ENCODE measurements at regions not wholly inside any gene's neighbourhood (a gene's known extent, or its start where the extent isn't known, plus 50 kb on each side); places are given as distances from the start of the nearest gene placed in this dataset.

DNA sequence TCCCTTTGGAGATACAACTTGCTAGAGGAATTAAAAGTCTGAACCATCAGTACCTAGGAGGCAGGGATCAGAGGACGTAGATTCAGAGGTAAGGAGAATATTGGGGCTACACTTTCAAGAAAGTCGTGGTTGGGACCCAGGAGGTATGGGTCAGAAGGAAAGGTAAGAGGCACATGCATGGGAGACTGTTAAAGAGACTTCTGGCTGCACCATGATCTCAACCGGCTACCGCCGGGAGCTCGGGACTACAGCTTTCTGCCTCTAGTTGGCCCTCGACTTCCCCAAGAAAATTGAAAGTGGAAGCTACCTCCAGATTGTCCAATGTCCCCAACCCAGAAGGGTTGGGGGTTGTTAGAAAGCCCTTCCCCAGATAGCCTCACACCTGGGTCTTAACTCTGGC, 355.7 kb upstream of the TMPRSS15 start:
- TF ChIP-seq POLR2A (IDR thresholded peaks at IDR 0.05), result no peak
- TF ChIP-seq, protein P1, sequence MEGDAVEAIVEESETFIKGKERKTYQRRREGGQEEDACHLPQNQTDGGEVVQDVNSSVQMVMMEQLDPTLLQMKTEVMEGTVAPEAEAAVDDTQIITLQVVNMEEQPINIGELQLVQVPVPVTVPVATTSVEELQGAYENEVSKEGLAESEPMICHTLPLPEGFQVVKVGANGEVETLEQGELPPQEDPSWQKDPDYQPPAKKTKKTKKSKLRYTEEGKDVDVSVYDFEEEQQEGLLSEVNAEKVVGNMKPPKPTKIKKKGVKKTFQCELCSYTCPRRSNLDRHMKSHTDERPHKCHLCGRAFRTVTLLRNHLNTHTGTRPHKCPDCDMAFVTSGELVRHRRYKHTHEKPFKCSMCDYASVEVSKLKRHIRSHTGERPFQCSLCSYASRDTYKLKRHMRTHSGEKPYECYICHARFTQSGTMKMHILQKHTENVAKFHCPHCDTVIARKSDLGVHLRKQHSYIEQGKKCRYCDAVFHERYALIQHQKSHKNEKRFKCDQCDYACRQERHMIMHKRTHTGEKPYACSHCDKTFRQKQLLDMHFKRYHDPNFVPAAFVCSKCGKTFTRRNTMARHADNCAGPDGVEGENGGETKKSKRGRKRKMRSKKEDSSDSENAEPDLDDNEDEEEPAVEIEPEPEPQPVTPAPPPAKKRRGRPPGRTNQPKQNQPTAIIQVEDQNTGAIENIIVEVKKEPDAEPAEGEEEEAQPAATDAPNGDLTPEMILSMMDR (IDR thresholded peaks at IDR 0.05), result no peak
